Activated CD4-positive, alpha-beta T cell treated with anti-CD3 and anti-CD28 coated beads, Interleukin-2, amount 50 U/mL, for 4 hours (primary cell): ENCODE measurements at regions not wholly inside any gene's neighbourhood (a gene's known extent, or its start where the extent isn't known, plus 50 kb on each side); places are given as distances from the start of the nearest gene placed in this dataset.
A peak's percentile ranks its signal among the peaks of the same experiment; 100 is the strongest.
"Not testable (repeated sequence)": the region's sequence is repeated elsewhere in the genome, so short reads cannot be mapped to it uniquely, and the experiment has no call there.

Experiments used
- DNase-seq, 2 experiments: peaks; one replicate each; pipeline ENCODE4 v3.0.0-alpha.2; 2020

- no peak for DNase-seq
Observed at GRCh38 chr17:77322514-77323412, 182.0 kb downstream of the SEC14L1 start.

GRCh38 chr17:77323413-77324171 lies 182.8 kb downstream of the SEC14L1 start:
- DNase-seq, result no peak

GRCh38 chr17:77324227-77324626 lies 183.5 kb downstream of the SEC14L1 start:
- no peak for DNase-seq

GRCh38 chr17:77325577-77326075 lies 184.9 kb downstream of the SEC14L1 start:
- DNase-seq, result no peak

- DNase-seq, result no peak
Observed at GRCh38 chr17:77326076-77326591, 185.4 kb downstream of the SEC14L1 start.

GRCh38 chr17:77326636-77327035 lies 185.9 kb downstream of the SEC14L1 start:
- DNase-seq, result no peak

- DNase-seq, result no peak
Observed at GRCh38 chr17:77327181-77327565, 186.4 kb downstream of the SEC14L1 start.

- no peak for DNase-seq
Observed at GRCh38 chr17:77327566-77328464, 187.0 kb downstream of the SEC14L1 start.

- DNase-seq, result no peak
Observed at GRCh38 chr17:77328823-77329740, 188.3 kb downstream of the SEC14L1 start.

GRCh38 chr17:77329741-77330531 lies 189.2 kb downstream of the SEC14L1 start:
- DNase-seq, result no peak

GRCh38 chr17:77330602-77331081 lies 189.9 kb downstream of the SEC14L1 start:
- no peak for DNase-seq

- peak; percentile 96 to 98 for DNase-seq
Observed at GRCh38 chr17:77331301-77331864, 190.6 kb downstream of the SEC14L1 start.

- no peak for DNase-seq
Observed at GRCh38 chr17:77332034-77332971, 191.5 kb downstream of the SEC14L1 start.

GRCh38 chr17:77332981-77333685 lies 192.4 kb downstream of the SEC14L1 start:
- peak in 1 of 2 experiments; percentile 40 for DNase-seq

GRCh38 chr17:77337150-77337549 lies 196.4 kb downstream of the SEC14L1 start:
- no peak for DNase-seq

GRCh38 chr17:77341069-77341541 lies 200.3 kb downstream of the SEC14L1 start:
- DNase-seq, result no peak

- not testable (repeated sequence) for DNase-seq
Observed at GRCh38 chr17:77342656-77342990, 201.9 kb downstream of the SEC14L1 start.
